ENCODE measurements at regions not wholly inside any gene's neighbourhood (a gene's known extent, or its start where the extent isn't known, plus 50 kb on each side); places are given as distances from the start of the nearest gene placed in this dataset.

- TF ChIP-seq CTCF (IDR thresholded peaks at IDR 0.05; ENCODE audit: control extremely low read depth in 1 of 3, insufficient read depth in 1 of 3, low read depth in 1 of 3, low read length in 3 of 3) (no peak), POU5F1 (IDR thresholded peaks at IDR 0.05; ENCODE audit: low read depth, low read length) (no peak), SIRT6 (IDR thresholded peaks at IDR 0.05; ENCODE audit: low read length) (no peak), RFX5 (IDR thresholded peaks at IDR 0.05; ENCODE audit: borderline replicate concordance, low read depth, low read length) (no peak), YY1 (IDR thresholded peaks at IDR 0.05; ENCODE audit: low read depth, low read length) (no peak), JUN (IDR thresholded peaks at IDR 0.05; ENCODE audit: low read depth, low read length) (no peak), RAD21 (IDR thresholded peaks at IDR 0.05 in 1 of 2, conservative IDR thresholded peaks at IDR 0.05 in 1 of 2; ENCODE audit: low read depth in 2 of 2, low read length in 2 of 2) (no peak), ATF3 (IDR thresholded peaks at IDR 0.05; ENCODE audit: insufficient read depth, low read depth, low read length) (no peak)
Observed at GRCh38 chr6:131451321-131452144, 121.5 kb upstream of the ARG1 start (continued).
